DMS153 treated with DMSO at 0.1 percent for 48 hours (cell line): ENCODE measurements at regions not wholly inside any gene's neighbourhood (a gene's known extent, or its start where the extent isn't known, plus 50 kb on each side); places are given as distances from the start of the nearest gene placed in this dataset.

Source experiments
- DNase-seq: peaks from one replicate; lab custom pipeline; 2025; ENCODE audit not compliant: unreplicated experiment; lab: John Stamatoyannopoulos, UW

DNA sequence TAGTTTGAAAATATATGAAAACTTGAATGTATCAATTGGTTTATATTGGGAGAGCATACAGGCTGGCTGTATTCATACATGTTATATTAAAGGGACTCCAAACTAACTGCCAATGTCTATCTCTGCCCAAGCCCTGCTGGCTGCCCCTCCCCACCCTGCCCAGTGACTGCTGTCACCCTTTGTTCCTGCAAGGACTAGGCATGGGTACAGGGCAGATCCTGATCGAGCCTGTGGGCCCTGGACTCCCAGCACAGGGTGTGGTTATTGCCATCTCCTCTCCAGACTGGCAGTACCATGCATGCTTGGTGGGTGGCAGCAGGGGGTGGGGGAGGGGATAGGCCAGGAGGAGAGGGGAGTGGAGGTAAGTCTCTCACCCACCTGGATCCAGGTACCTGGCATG, 167.5 kb upstream of the RASGEF1B start:
- no peak for DNase-seq

DNA sequence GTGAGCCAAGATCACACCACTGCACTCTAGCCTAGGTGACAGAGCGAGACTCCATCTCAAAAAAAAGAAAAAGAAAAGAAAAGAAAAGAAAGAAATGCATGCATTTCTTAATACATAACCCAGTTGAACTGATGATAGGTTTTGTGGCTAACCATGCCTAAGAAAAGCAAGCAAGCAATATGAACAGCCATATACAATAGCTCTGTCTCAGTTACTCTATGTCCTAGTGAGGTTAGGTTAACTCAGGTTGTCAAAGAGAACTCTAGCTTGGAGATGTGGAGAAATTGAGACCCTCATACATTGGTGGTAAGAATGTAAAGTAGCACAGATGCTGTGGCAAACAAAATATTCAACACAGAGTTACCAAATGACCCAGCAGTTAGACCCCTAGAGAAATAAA, 167.0 kb upstream of the RASGEF1B start:
- DNase-seq: no peak

DNA sequence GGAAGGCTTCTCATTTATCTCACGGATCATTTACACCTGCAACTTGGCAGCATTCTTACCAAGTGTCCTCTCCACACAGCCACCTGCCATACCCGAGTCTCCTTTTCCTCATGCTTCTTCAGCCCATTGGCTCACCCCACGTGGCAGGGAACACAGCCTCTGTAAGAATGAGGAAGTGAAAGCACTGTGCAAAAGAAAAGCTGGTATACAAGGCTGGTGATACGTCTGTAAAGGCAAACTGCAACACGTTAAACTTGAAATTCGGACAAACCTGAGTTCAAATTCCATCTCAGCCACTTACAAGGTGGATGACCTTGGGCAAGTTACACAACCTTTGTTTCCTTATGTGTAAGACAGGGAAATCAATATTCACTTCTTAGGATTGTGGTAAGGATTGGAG, 164.0 kb upstream of the RASGEF1B start:
- DNase-seq: no peak

DNA sequence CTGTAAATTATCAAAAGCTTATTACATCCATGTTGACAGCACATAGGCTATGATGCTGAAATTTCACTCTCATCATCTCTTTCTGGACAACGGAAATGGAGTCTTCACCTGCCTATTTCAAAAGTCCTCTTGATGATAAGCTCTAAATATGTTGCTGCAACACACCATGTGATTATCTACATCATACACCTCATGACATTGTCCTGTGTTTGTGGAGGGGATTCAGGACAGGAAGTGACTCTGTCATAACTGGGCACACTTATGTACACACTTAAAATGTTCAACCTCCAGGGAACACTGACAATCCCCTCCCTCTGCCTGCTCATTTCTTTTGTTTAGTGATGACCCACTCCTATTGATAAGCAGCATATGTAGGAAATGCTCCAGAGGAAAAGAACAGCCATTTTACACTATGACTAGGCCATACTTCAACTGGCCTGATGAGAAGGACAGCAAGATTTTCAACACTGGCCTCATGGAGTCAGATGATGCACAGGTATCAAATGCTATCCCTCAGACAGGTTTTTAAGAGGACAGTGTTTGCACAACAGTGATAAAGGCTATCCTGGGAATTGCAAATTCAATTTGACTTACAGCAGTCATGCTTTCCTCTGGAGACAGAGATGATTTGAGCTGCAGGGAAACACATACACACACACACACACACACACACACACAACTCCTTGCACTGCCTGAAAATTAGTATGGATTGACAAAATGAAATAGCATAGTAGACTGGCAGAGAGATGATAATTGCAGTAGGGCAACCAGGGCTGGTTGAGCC, 163.3 kb upstream of the RASGEF1B start:
- peak; percentile 80 for DNase-seq

DNA sequence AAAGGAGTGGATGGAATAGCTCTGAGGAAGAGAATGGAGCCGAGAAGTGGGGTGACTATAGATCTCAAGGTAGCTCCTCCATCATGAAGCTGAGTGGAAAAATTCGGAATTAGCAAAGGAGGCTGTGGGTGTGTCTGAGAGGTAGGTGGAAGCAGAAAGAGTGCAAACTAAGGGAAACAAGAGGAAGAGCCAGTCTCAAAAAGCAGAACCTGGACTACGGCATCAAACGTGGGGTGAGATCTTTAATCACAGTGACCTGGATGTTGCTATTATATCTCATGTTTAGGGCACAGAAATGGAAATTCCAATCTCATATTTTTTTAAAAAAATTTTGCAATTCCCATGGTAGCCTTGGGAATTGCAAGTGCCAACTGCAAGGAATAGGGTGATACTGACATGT, 162.5 kb upstream of the RASGEF1B start:
- DNase-seq: no peak

DNA sequence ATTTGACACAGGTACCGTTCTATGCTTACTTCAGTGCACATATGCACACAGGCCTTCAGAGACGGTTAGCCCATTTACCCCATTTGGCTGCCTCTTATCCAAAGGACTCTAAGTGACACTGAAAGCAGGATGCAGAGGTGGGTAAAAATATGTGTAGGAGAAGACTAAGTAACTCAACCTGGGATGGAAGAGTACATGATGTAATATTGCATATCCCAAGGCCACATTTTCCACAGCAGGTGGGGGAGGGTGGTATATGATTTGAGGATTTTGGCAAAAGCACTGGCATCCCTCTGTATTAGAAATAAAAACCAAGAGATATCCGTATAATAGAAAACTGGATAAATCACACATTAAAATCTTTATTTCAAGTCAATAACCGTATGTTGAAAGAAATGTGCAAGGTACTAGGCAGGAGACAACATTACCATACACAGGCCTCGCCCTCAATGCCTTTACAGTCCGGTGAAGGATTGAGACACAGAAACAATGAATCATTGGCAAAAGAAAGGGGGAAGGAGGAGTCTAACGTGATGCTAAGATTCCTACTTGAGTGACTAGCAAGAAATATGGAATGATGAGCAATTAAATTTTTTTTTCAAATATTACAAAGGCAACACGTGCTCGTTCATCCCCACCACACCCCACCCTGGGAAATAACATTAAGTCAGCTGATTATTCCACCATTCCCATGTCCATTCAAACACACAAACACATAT, 161.0 kb upstream of the RASGEF1B start:
- DNase-seq: no peak

DNA sequence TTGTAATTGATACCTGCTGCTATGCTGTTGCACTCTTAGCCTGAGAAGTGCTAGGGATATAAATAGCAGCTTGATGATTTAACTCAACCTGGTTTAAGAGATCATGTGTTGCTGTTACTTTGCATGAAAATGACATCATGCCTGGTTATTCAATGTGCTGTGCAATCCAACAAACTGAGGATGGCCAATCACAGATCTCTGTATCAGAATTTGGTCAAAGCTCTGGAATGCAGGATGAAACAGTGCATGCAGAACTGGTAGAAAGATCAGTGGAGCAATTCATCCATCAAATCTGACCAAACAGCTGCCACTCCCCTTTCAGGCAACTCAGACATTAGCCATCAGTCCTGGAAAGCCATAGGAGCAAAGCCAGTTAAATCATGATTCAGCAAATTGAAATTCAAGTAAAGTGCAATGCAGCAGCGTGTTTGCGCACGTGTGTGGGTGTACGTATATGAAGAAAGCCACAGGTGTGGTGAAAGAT, 160.3 kb upstream of the RASGEF1B start:
- DNase-seq: no peak

DNA sequence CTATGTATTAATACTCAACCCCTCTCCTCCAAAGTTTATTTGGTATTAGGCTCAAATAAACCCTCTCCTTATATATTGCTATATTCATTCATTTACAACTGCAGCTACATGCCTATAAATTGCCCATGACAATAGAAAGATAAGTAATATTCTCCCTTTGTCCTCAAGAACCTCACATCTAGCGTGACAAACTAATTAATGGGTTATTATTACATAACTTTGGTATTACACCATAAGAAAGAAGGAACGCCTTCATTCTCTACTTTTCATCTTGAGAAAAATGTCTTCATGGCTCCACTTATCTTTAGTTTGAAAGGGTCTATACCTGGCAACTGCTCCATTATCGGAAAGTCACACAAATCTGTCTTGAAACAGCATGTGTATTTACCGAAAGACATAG, 157.7 kb upstream of the RASGEF1B start:
- DNase-seq: no peak

DNA sequence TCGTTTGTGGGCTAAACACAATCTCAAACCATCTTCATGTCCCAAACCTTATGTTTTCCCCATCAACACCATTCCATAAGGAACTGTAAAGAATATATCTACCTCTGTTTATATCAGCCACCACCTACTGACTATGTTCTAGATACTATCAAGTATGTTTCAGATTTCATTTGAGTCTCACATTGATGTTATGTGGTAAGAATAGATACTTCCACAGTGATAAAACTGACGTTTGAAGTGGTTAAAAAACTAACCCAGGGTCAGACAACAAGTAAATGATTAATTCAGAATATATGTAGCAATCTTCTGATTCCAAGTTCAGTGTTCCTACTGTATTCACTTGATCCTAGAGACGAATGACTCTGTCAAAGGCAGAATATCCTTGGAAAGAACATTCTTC, 156.8 kb upstream of the RASGEF1B start:
- DNase-seq: no peak

DNA sequence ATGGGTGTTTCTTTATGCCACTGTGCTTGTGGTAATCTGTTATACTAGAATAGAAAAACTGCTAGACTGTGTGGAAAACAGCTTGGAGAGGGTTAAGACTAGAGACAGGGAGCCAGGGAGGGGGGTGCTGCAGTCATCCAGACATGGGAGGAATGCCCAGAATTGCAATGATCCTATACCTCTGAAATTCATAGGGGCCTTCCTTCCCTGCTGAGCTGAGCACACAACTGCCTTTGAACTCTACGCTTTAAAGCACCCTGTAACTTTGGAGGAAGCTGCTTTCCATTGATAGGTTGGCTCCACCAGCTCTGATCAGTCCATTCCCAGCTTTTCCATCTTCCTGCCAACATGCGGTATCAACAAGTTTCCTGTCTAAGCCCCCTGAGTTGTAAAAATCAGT, 155.9 kb upstream of the RASGEF1B start:
- no peak for DNase-seq

DNA sequence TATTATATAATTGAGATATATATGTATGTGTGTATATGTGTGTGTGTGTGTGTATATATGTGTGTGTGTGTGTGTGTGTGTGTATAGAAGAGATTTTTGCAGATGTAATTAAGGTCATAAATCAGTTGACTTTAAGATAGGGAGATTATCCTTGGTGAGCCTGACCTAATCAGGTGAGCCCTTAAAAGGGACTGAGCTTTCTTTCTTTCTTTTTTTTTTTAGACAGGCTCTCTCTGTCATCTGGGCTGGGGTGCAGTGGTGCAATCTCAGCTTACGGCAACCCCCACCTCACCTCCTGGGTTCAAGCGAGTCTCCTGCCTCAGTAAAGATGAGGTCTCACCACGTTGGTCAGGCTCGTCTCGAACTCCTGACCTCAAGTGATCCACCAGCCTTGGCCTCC, 155.1 kb upstream of the RASGEF1B start:
- no peak for DNase-seq

DNA sequence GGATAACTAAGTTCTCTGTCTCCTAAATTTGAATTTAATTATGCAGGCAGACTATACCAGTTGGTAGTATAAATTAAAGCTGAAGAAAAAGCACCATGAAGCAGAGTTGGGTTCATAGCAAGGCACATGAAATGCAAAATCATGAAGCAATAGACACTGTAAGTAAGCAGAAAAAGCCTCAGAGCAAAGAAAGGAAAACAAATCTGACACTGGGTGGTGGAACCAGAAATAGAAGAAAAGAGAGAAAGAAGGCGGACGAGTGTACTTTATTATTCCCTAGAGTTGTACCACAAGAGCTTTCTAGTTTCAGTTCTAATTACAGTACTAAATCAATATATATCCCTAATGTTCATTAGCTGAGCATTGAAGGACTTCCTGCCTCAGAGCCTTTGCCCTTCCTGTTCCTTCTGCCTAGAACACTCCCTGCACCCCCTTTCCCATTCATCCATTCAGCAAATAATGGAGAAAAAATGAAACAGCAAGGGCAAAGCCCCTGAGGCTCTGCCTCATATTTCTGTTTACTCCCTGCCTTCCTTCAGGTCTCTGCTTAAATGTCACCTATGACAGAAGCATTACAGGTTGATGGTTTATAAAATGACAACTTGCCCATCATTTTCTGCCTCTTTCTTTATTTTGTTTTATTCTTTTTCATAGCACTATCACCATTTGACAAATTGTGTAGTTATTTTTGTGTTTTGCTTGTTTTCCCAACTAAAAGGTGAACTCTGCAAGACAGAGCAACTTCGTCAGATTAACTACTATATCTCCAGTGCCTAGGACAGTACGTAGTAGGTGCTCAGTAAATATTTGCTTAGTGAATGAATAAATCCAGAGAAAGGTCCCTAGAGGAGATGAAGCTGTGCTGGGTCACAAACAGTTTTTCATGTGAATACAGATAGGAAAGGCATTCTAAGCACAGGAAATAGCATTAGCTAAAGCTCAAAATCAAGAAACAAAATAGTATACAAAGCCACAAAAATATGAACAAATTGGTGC, 154.0 kb upstream of the RASGEF1B start:
- peak; percentile 47 for DNase-seq

DNA sequence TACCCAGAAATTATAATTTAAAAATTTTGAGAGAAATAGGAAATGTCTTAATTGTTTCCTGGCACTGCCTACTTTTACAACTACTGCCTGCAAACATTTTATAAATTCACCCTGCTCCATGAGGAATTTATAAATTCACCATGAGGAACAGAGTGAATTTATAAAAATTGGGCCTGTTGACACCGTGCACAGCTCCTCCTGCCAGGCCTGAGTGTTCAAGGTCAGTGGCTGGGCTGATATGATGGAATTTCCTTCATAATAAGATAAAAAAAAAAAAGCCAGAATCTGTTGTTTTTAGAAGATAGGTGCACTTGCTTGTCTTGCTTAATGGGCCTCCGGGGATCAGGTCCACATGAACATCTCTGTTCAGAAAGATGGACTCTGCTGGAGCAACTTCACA, 151.7 kb upstream of the RASGEF1B start:
- DNase-seq: no peak

DNA sequence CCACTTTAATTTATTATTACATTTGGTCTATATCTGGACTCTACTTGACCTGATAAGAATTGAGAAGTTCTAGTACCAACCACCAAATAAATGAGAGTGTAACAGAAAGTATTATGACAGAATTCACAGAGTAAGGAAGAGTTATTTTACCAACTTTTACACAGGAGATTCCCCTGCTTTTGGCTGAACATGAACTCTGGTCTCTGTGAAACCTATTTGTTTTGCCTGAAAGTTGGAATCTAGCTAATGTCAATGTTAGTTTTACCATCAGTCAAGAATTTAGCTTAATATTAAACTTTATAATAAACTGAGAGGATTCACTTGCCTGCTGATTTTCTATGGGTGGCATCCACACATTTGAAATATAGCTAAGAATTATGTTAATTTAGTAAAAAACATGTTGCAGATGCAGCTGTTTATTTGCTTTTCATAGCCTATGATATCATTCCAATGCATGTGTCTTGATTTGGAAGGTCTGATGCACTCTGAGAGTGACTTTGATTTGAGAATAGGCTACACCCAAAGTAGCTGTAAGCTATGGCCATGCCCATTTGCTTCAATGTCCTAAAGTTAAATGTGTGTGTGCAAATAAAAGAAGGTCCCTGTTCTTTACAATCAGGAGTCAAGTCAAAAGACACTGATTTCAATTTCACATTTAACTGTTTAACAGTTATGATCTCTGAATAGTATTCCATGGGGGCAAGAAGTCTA, 150.9 kb upstream of the RASGEF1B start:
- no peak for DNase-seq

DNA sequence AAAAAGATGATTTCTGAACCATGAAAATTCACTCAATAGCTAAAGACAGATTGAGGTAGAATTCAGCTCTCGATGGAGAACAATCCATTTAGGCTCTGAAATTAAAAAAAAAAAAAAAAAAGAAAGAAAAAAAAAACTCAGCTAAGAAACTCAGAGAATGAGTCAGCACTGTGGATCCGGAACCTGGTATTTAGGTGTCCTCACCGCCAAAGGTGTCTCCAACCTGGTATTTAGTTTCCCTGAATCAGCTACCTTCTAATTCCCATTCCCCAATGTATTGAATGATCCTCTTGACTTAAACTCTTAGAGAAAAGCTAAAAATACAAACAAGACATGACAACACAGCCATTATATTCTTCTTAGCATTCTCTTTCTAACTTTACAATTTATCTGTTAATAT, 150.3 kb upstream of the RASGEF1B start:
- DNase-seq: no peak

DNA sequence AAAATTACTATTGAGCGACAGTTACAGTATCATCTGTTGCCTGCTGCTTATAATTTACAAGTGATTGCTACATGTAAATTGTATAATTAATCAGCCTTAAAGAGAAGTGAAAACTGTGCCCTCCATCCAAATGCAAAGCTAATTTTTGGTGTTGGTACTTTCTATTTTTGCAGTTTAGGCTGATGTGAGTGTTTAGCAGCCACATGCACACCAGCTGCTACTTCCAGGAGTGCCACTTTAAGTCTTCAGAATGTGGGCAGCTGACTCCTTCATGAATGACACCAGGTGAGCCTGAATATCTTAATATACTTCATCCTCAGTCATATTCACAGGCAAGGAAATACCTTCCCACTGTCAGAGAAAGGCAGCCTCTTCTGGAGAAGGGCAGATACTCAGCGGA, 149.8 kb upstream of the RASGEF1B start:
- no peak for DNase-seq

DNA sequence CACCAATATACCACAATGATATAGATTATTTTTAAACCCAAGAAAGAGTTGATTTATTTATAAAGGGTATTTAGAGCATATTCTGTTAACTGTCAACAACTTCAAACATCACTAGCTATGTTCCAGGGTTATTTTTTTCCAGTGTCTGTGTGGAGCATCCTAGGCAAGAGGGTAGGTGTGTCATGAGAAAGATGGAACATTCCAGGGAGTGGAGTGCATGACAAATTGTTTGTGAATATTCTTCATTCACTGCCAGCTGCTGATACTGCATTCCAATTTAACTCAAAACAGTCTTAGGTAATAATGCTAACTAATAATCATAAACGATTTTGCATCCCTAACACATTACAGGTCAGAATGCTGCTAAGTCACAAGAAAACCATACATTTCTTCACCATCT, 148.7 kb upstream of the RASGEF1B start:
- no peak for DNase-seq

DNA sequence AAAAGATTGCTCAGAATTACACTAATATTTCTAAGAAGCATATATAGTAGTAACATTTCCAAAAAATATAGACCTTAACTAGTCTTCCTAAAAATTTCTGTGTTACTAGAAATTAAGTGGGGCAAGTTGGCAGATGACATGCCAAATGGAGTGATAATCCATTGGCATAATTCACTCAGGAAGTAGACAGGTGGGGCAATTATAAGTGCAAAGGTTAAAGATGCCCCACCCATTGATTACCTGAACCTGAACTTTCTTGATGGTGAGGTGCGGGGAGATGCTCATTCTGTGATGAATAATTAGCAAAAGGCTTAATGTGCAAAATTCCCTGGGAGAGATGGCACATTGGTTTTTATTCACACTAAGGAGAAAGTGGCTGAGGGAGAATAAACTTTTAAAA, 145.8 kb upstream of the RASGEF1B start:
- no peak for DNase-seq

DNA sequence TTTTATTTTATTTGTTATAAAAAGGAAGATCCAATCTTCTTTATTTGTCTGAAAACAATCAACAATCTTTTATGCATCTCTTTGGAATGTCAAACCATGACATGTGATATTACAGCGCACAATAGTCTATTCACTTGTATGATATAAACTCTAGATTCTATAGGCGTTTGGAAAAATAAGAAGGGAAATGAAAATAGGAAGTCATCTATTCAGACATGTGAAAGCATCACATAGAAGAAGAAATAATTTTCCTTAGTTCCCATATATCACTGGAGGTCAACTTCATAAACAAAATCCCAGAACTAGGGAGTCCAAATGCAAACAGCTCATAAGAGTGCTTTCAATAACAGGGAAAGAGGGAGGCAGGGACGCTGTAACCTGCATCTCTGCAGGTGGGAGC, 139.5 kb upstream of the RASGEF1B start:
- no peak for DNase-seq

DNA sequence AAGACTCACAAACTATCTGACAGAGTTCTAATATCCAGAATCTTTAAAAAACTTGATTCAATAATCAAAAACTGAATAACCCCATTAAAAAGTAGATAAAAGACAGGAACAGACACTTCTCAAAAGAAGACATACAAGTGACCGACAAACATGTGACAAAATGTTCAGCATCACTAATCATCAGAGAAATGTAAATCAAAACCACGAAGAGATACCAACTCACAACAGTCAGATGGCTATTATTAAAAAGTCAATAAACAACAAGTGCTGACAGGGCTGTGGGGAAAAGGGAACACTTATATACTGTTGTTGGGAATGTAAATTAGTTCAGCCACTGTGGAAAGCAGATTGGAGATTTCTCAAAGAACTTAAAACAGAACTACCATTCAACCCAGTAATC, 138.1 kb upstream of the RASGEF1B start:
- DNase-seq: no peak

DNA sequence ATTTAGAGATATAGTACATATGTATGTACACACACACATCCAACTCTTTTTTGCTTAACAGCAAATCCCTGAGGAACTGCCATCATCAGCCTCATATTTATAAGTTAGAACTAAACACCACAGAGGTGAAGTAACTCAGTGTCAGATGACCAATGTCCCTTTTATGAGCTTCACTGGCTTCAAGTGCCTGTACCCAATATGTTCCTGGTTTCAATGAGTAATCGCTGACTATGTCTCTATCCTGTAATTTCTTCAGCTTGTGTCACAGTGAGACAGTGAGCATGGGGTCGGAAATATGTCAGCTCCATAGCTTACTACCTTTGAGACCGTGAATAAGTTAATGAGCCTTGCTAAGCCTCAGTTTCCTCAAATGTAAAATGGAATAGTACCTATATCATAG, 136.2 kb upstream of the RASGEF1B start:
- no peak for DNase-seq
